ENCODE measurements at regions not wholly inside any gene's neighbourhood (a gene's known extent, or its start where the extent isn't known, plus 50 kb on each side); places are given as distances from the start of the nearest gene placed in this dataset.
A peak's percentile ranks its signal among the peaks of the same experiment; 100 is the strongest.
"Not testable (repeated sequence)": the region's sequence is repeated elsewhere in the genome, so short reads cannot be mapped to it uniquely, and the experiment has no call there.

GRCh38 chr3:181326637-181327223 is 337.2 kb upstream of the DNAJC19 start:
- ATAC-seq = no peak
- H3K4me3 ChIP-seq (ENCODE audit: low read length) = no peak overlapping the region
- no peaks in the 10 kb centered on the region for H4K20me1 ChIP-seq (ENCODE audit: low read length)
- TF ChIP-seq EZH2 (IDR thresholded peaks at IDR 0.05; ENCODE audit: low read length, unreplicated experiment) (no peak), CTCF (conservative IDR thresholded peaks at IDR 0.05; ENCODE audit: low read depth, low read length) (peak; percentile 84)
- no peaks in the 10 kb centered on the region for H3K79me2 ChIP-seq (ENCODE audit: low read length)
- DNase-seq = peak; percentile 51
- H3K9me2 ChIP-seq (replicated peaks; ENCODE audit: low read length) = no peaks in the 10 kb centered on the region
- H3K36me3 ChIP-seq (ENCODE audit: low read depth, low read length) = no peaks in the 10 kb centered on the region
- no peaks in the 10 kb centered on the region for H3F3A ChIP-seq (ENCODE audit: low read length, unreplicated experiment)
- H3K9ac ChIP-seq (ENCODE audit: low read length) = no peak overlapping the region
- no peak overlapping the region for H2AFZ ChIP-seq (ENCODE audit: low read length)
- intact Hi-C loops (cut with micrococcal nuclease) = loop anchor here (2.0 to 5.0 kb wide), 2 partner anchors 376 to 1356 kb away; no protein-coding TSS in a partner anchor
- H3K4me2 ChIP-seq (ENCODE audit: low read length) = no peak overlapping the region
- BruUV-seq (replicated peaks) = no TSS peak
- ChIA-PET POLR2A (ENCODE audit: unreplicated experiment) (no interaction called here), CTCF (interaction anchor here (0.5 to 0.7 kb wide), 3 partner anchors 27 to 1292 kb away, joined by 3 read pairs; no protein-coding TSS in a partner anchor)
- 0 out of 2 replicates have a peak, but pooled peaks cover 8% of the 10 kb centered on the region for H3K27me3 ChIP-seq (ENCODE audit: low read length)
- no peak overlapping the region for H3K27ac ChIP-seq (ENCODE audit: low read length)
- H3K9me3 ChIP-seq (ENCODE audit: low read length) = no peaks in the 10 kb centered on the region
- H3K4me1 ChIP-seq (ENCODE audit: insufficient read depth, low read length) = no peaks in the 10 kb centered on the region

GRCh38 chr3:181324516-181324915 is 335.0 kb upstream of the DNAJC19 start:
- H3K36me3 ChIP-seq (ENCODE audit: low read depth, low read length); POLR2A ChIA-PET (ENCODE audit: unreplicated experiment); H3K9ac ChIP-seq (ENCODE audit: low read length); H3K4me3 ChIP-seq (ENCODE audit: low read length); H3K27ac ChIP-seq (ENCODE audit: low read length); CTCF ChIA-PET; H3F3A ChIP-seq (ENCODE audit: low read length, unreplicated experiment); H3K9me2 ChIP-seq (replicated peaks; ENCODE audit: low read length); H3K27me3 ChIP-seq (ENCODE audit: low read length); H3K4me1 ChIP-seq (ENCODE audit: insufficient read depth, low read length); intact Hi-C loops (cut with micrococcal nuclease); H3K9me3 ChIP-seq (ENCODE audit: low read length); H3K4me2 ChIP-seq (ENCODE audit: low read length); BruUV-seq (replicated peaks); H2AFZ ChIP-seq (ENCODE audit: low read length); H3K79me2 ChIP-seq (ENCODE audit: low read length); H4K20me1 ChIP-seq (ENCODE audit: low read length); ATAC-seq; DNase-seq: not testable (repeated sequence)

- Histone ChIP-seq H3F3A (ENCODE audit: low read length, unreplicated experiment) (no peaks in the 10 kb centered on the region), H4K20me1 (ENCODE audit: low read length) (no peaks in the 10 kb centered on the region), H3K9me2 (replicated peaks; ENCODE audit: low read length) (no peaks in the 10 kb centered on the region), H3K27ac (ENCODE audit: low read length) (no peak overlapping the region), H2AFZ (ENCODE audit: low read length) (no peak overlapping the region), H3K9me3 (ENCODE audit: low read length) (no peaks in the 10 kb centered on the region), H3K27me3 (ENCODE audit: low read length) (peaks cover 16% of the 10 kb centered on the region), H3K4me1 (ENCODE audit: insufficient read depth, low read length) (no peaks in the 10 kb centered on the region), H3K4me2 (ENCODE audit: low read length) (no peak overlapping the region), H3K9ac (ENCODE audit: low read length) (no peak overlapping the region), H3K4me3 (ENCODE audit: low read length) (no peak overlapping the region), H3K79me2 (ENCODE audit: low read length) (no peaks in the 10 kb centered on the region), H3K36me3 (ENCODE audit: low read depth, low read length) (no peaks in the 10 kb centered on the region)
- no peak for DNase-seq
- ChIA-PET POLR2A (ENCODE audit: unreplicated experiment) (no interaction called here), CTCF (no interaction called here)
- no TSS peak for BruUV-seq (replicated peaks)
- intact Hi-C loops (cut with micrococcal nuclease) = no loop called here
- no peak for TF ChIP-seq CTCF (conservative IDR thresholded peaks at IDR 0.05; ENCODE audit: low read depth, low read length)
- no peak for ATAC-seq
These were observed 328.8 kb upstream of the DNAJC19 start for GRCh38 chr3:181318321-181318720.
